K562 (cell line): ENCODE measurements at regions not wholly inside any gene's neighbourhood (a gene's known extent, or its start where the extent isn't known, plus 50 kb on each side); places are given as distances from the start of the nearest gene placed in this dataset.

ENCODE experiments used
- AFF1 ChIP-seq, 2 experiments: fragments of 450-650 bp; IDR thresholded peaks; 2 replicates each; pipeline ENCODE4 v1.6.1; 2018; ENCODE audit warnings: mild to moderate bottlenecking in 2 of 2, low read depth in 1 of 2; ENCODE audit not compliant: partially characterized antibody in 2 of 2
- BACH1 ChIP-seq: fragments of 200-800 bp; sonication (Bioruptor generic); IDR thresholded peaks from 2 replicates; pipeline ENCODE4 v1.6.1; 2016; ENCODE audit warnings: missing genetic modification characterization, missing compliant biosample characterization
- BCOR ChIP-seq: fragments of 450-650 bp; IDR thresholded peaks from 2 replicates; pipeline ENCODE4 v1.6.1; 2016
- BRF2 ChIP-seq: IDR thresholded peaks from 3 replicates; pipeline ENCODE4 v1.6.1; 2011; ENCODE audit warnings: borderline replicate concordance, mild to moderate bottlenecking; ENCODE audit not compliant: insufficient read length, insufficient read depth
- CHD2 ChIP-seq: IDR thresholded peaks from 2 replicates; pipeline ENCODE4 v1.6.1; 2011; ENCODE audit warnings: low read depth, low read length
- CREM ChIP-seq: IDR thresholded peaks from 2 replicates; pipeline ENCODE4 v1.6.1; 2014; ENCODE audit warnings: antibody characterized with exemption, low read depth
- FOSL1 ChIP-seq: fragments of 200-800 bp; sonication (Bioruptor generic); conservative IDR thresholded peaks from 2 replicates; pipeline ENCODE4 v1.6.1; 2016; ENCODE audit warnings: missing genetic modification characterization, missing compliant biosample characterization
- HNRNPK ChIP-seq: fragments of 200-400 bp; formaldehyde crosslinking; IDR thresholded peaks from one replicate; pipeline ENCODE4 v1.6.1; 2018; ENCODE audit warnings: mild to moderate bottlenecking, low read depth, low read length; ENCODE audit not compliant: poor library complexity, severe bottlenecking
- JUND ChIP-seq, 2 experiments: IDR thresholded peaks; 2 replicates in 1 of 2; 3 replicates in 1 of 2; pipeline ENCODE4 v1.6.1; 2011; ENCODE audit warnings: borderline replicate concordance in 2 of 2, low read depth in 2 of 2, low read length in 2 of 2, improper control_type of control experiment in 1 of 2, missing biosample characterization in 1 of 2, missing genetic modification characterization in 1 of 2, missing genetic modification reagents in 1 of 2
- KDM4B ChIP-seq, 2 experiments: fragments of 450-650 bp in 1 of 2; sonication (generic) in 1 of 2; IDR thresholded peaks; 2 replicates each; pipeline ENCODE4 v1.6.1; 2016 to 2017; ENCODE audit warnings: borderline replicate concordance in 2 of 2, antibody characterized with exemption in 1 of 2, low read depth in 1 of 2, mild to moderate bottlenecking in 1 of 2
- L3MBTL2 ChIP-seq: fragments of 450-650 bp; IDR thresholded peaks from 2 replicates; pipeline ENCODE4 v1.6.1; 2016; ENCODE audit warnings: mild to moderate bottlenecking, moderate library complexity
- MAFK ChIP-seq: IDR thresholded peaks from 2 replicates; pipeline ENCODE4 v1.6.1; 2011; ENCODE audit warnings: low read length, improper control_type of control experiment
- MAX ChIP-seq: sonication (generic); formaldehyde crosslinking; IDR thresholded peaks from 2 replicates; pipeline ENCODE4 v1.9.0; 2022; ENCODE audit warnings: mild to moderate bottlenecking, missing genetic modification reagents
- MEF2A ChIP-seq: IDR thresholded peaks from 2 replicates; pipeline ENCODE4 v1.6.1; 2011; ENCODE audit warnings: low read depth, mild to moderate bottlenecking, low read length, moderate library complexity; ENCODE audit not compliant: control insufficient read depth
- POLR3G ChIP-seq: IDR thresholded peaks from 2 replicates; pipeline ENCODE4 v1.6.1; 2011; ENCODE audit not compliant: insufficient read length, insufficient replicate concordance; ENCODE audit errors: extremely low read depth
- SMARCE1 ChIP-seq: fragments of 450-650 bp; IDR thresholded peaks from 2 replicates; pipeline ENCODE4 v1.7.1; 2016; ENCODE audit warnings: mild to moderate bottlenecking
- SRSF9 ChIP-seq: fragments of 200-400 bp; formaldehyde crosslinking; IDR thresholded peaks from 2 replicates; pipeline ENCODE4 v1.6.1; 2017; ENCODE audit warnings: low read depth, low read length, borderline replicate concordance
- VEZF1 ChIP-seq: fragments of 200-800 bp; sonication (Bioruptor generic); IDR thresholded peaks from 2 replicates; pipeline ENCODE4 v1.6.1; 2017; ENCODE audit warnings: missing genetic modification characterization, missing compliant biosample characterization
- XRCC3 ChIP-seq: fragments of 450-650 bp; IDR thresholded peaks from 2 replicates; pipeline ENCODE4 v1.6.1; 2017; ENCODE audit warnings: mild to moderate bottlenecking, moderate library complexity
- ZC3H4 ChIP-seq: sonication (generic); formaldehyde crosslinking; IDR thresholded peaks from 2 replicates; pipeline ENCODE4 v1.9.0; 2021; ENCODE audit warnings: missing genetic modification reagents, borderline replicate concordance
- ZNF133 ChIP-seq: fragments of 250-450 bp; sonication (Bioruptor Pico); IDR thresholded peaks from 2 replicates; pipeline ENCODE4 v1.4.0; 2020; ENCODE audit warnings: mild to moderate bottlenecking
- ZNF436 ChIP-seq: fragments of 250-450, 450-650 bp; sonication (Bioruptor Pico); formaldehyde crosslinking; IDR thresholded peaks from 2 replicates; pipeline ENCODE4 v1.7.0; 2020; ENCODE audit warnings: mild to moderate bottlenecking

GRCh38 chr11:110000031-110000502 lies 93.1 kb upstream of the ZC3H12C start (continued):
- no peak; the same call in 1 of the 2 replicates for TF ChIP-seq SMARCE1
- TF ChIP-seq MAFK: peak; percentile 52
- TF ChIP-seq CHD2: no peak
- peak; percentile 70; the same call in 1 of the 2 replicates for TF ChIP-seq BACH1 (tag)
- no peak for TF ChIP-seq SRSF9
- peak; percentile 81 for TF ChIP-seq FOSL1
- no peak for TF ChIP-seq ZC3H4 (CRISPR knock-in tag)
- no peak for TF ChIP-seq XRCC3
- TF ChIP-seq HNRNPK: no peak
- TF ChIP-seq CREM: peak; percentile 71; the same call in 1 of the 2 replicates
- TF ChIP-seq MAX (CRISPR knock-in tag): no peak
- no peak for TF ChIP-seq AFF1 (IDR thresholded peaks at IDR 0.05; ENCODE audit: low read depth in 1 of 2, partially characterized antibody in 2 of 2)
- peak; percentile 65 for TF ChIP-seq MEF2A
- TF ChIP-seq KDM4B (IDR thresholded peaks at IDR 0.05; ENCODE audit: borderline replicate concordance in 2 of 2, low read depth in 1 of 2): no peak
- TF ChIP-seq ZNF436 (CRISPR knock-in tag): no peak
- no peak for TF ChIP-seq BRF2
- peak; percentile 48; the same call in 1 of the 2 replicates for TF ChIP-seq JUND (IDR thresholded peaks at IDR 0.05; ENCODE audit: borderline replicate concordance, low read depth, low read length)
- 0 out of 3 replicates have a peak, but pooled peaks have one; percentile 9 for TF ChIP-seq JUND (tag; IDR thresholded peaks at IDR 0.05; ENCODE audit: borderline replicate concordance, low read depth, low read length)
- no peak for TF ChIP-seq POLR3G
- no peak for TF ChIP-seq BCOR
- 0 out of 2 replicates have a peak, but pooled peaks have one; percentile 21 for TF ChIP-seq VEZF1 (CRISPR knock-in tag)
- TF ChIP-seq ZNF133: no peak
- TF ChIP-seq L3MBTL2: no peak
